Activated gamma-delta T cell (primary cell): ENCODE measurements at regions not wholly inside any gene's neighbourhood (a gene's known extent, or its start where the extent isn't known, plus 50 kb on each side); places are given as distances from the start of the nearest gene placed in this dataset.

ENCODE experiments used
- DNase-seq: peaks from one replicate; lab custom pipeline; 2025; lab: John Stamatoyannopoulos, UW

- no peak for DNase-seq
Measured at GRCh38 chr18:39805218-39805617, 2149.8 kb upstream of the PIK3C3 start.

- no peak for DNase-seq
Measured at GRCh38 chr18:39802648-39803229, 2152.3 kb upstream of the PIK3C3 start.

- no peak for DNase-seq
Measured at GRCh38 chr18:39801848-39802247, 2153.2 kb upstream of the PIK3C3 start.

GRCh38 chr18:39801010-39801409 lies 2154.0 kb upstream of the PIK3C3 start:
- DNase-seq, result no peak

- DNase-seq, result no peak
Measured at GRCh38 chr18:39799006-39799405, 2156.0 kb upstream of the PIK3C3 start.

- no peak for DNase-seq
Measured at GRCh38 chr18:39796393-39796792, 2158.6 kb upstream of the PIK3C3 start.

GRCh38 chr18:39795350-39795749 lies 2159.7 kb upstream of the PIK3C3 start:
- DNase-seq, result no peak

GRCh38 chr18:39793609-39794008 lies 2161.4 kb upstream of the PIK3C3 start:
- no peak for DNase-seq

GRCh38 chr18:39788383-39788782 lies 2166.7 kb upstream of the PIK3C3 start:
- no peak for DNase-seq

GRCh38 chr18:39786477-39786876 lies 2168.6 kb upstream of the PIK3C3 start:
- DNase-seq, result no peak

- DNase-seq, result no peak
Measured at GRCh38 chr18:39784541-39784940, 2170.5 kb upstream of the PIK3C3 start.

GRCh38 chr18:39781565-39781964 lies 2173.5 kb upstream of the PIK3C3 start:
- no peak for DNase-seq

GRCh38 chr18:39780774-39781173 lies 2174.3 kb upstream of the PIK3C3 start:
- DNase-seq, result no peak

- DNase-seq, result no peak
Measured at GRCh38 chr18:39779926-39780325, 2175.1 kb upstream of the PIK3C3 start.

- no peak for DNase-seq
Measured at GRCh38 chr18:39776766-39777165, 2178.3 kb upstream of the PIK3C3 start.

- no peak for DNase-seq
Measured at GRCh38 chr18:39774957-39775598, 2180.0 kb upstream of the PIK3C3 start.

GRCh38 chr18:39773646-39774045 lies 2181.4 kb upstream of the PIK3C3 start:
- no peak for DNase-seq

- DNase-seq, result no peak
Measured at GRCh38 chr18:39772155-39772919, 2182.7 kb upstream of the PIK3C3 start.

GRCh38 chr18:39770399-39770798 lies 2184.6 kb upstream of the PIK3C3 start:
- no peak for DNase-seq

- no peak for DNase-seq
Measured at GRCh38 chr18:39764873-39765272, 2190.2 kb upstream of the PIK3C3 start.

- DNase-seq, result no peak
Measured at GRCh38 chr18:39761273-39761672, 2193.8 kb upstream of the PIK3C3 start.

GRCh38 chr18:39759926-39760325 lies 2194.3 kb upstream of the CELF4 start:
- no peak for DNase-seq

- no peak for DNase-seq
Measured at GRCh38 chr18:39753178-39753577, 2187.6 kb upstream of the CELF4 start.
